Breast epithelium (tissue), 4 donors: ENCODE measurements at regions not wholly inside any gene's neighbourhood (a gene's known extent, or its start where the extent isn't known, plus 50 kb on each side); places are given as distances from the start of the nearest gene placed in this dataset.

Source experiments
- DNase-seq, 2 donors: peaks; one replicate each; pipeline ENCODE4 v3.0.0-alpha.2; 2019; ENCODE audit warnings: low spot score in 2 of 2
- H3K27ac ChIP-seq, 2 donors: fragments of 200-600 bp; sonication (generic) in 1 of 2; one replicate each; pipeline ENCODE4 v1.5.1; 2016 to 2019; ENCODE audit warnings: mild to moderate bottlenecking in 1 of 2
- H3K27me3 ChIP-seq, 2 donors: fragments of 200-600 bp; sonication (generic) in 1 of 2; one replicate each; pipeline versions ENCODE4 v1.5.1 to v1.6.0; 2017 to 2019; ENCODE audit warnings: control low read depth in 1 of 2, mild to moderate bottlenecking in 1 of 2
- H3K36me3 ChIP-seq: fragments of 200-600 bp; one replicate; pipeline ENCODE4 v1.5.1; 2019
- H3K4me1 ChIP-seq, 2 donors: fragments of 200-600 bp; sonication (generic); one replicate each; pipeline ENCODE4 v1.5.1; 2016 to 2019; ENCODE audit warnings: control low read depth in 1 of 2
- H3K4me3 ChIP-seq, 3 donors: fragments of 200-600 bp; sonication (generic); 1 replicate in 2 of 3; 2 replicates in 1 of 3; pipeline ENCODE4 v1.5.1; 2016 to 2019; ENCODE audit warnings: mild to moderate bottlenecking in 3 of 3, moderate library complexity in 2 of 3
- H3K9me3 ChIP-seq, 2 donors: fragments of 200-600 bp; sonication (generic) in 1 of 2; one replicate each; pipeline ENCODE4 v1.5.1; 2016 to 2019; ENCODE audit warnings: control low read depth in 1 of 2
- CTCF ChIP-seq, 3 donors: fragments of 450-650 bp; IDR thresholded peaks; one replicate each; pipeline ENCODE4 v1.5.1; 2016 to 2017; ENCODE audit warnings: antibody characterized with exemption in 3 of 3, mild to moderate bottlenecking in 3 of 3, moderate library complexity in 3 of 3
- POLR2A ChIP-seq: fragments of 450-650 bp; IDR thresholded peaks from one replicate; pipeline ENCODE4 v1.6.1; 2016; ENCODE audit warnings: antibody characterized with exemption, mild to moderate bottlenecking, moderate library complexity
- POLR2AphosphoS5 ChIP-seq, 3 donors: sonication (generic); formaldehyde crosslinking; IDR thresholded peaks; one replicate each; pipeline ENCODE4 v1.6.1; 2017; ENCODE audit warnings: antibody characterized with exemption in 3 of 3
- intact Hi-C: fragments of 100-400 bp; cut with DNase I; formaldehyde crosslinking; loops from one replicate; pipeline ENCODE4 v1.15.1; 2023; ENCODE audit warnings: low total_unique reads

GRCh38 chr10:104563548-104563947 is 77.5 kb upstream of the SORCS3 start:
- no peak for DNase-seq
- H3K4me1 ChIP-seq, result no peaks in the 10 kb centered on the region
- no peaks in the 10 kb centered on the region for H3K36me3 ChIP-seq
- intact Hi-C loops, result no loop called here
- H3K27ac ChIP-seq, result no peak overlapping the region
- H3K27me3 ChIP-seq, result no peaks in the 10 kb centered on the region
- H3K4me3 ChIP-seq, result no peak overlapping the region
- TF ChIP-seq CTCF (IDR thresholded peaks at IDR 0.05) (no peak), POLR2AphosphoS5 (IDR thresholded peaks at IDR 0.05) (no peak), POLR2A (no peak)
- peaks cover 0 to 8% of the 10 kb centered on the region in 2 donors for H3K9me3 ChIP-seq

- H3K27me3 ChIP-seq, result peaks cover 0 to 5% of the 10 kb centered on the region in 2 donors
- H3K27ac ChIP-seq, result no peak overlapping the region
- no peak for DNase-seq
- no peak for TF ChIP-seq POLR2AphosphoS5 (IDR thresholded peaks at IDR 0.05)
- no peak for TF ChIP-seq POLR2A
- no peak for TF ChIP-seq CTCF (IDR thresholded peaks at IDR 0.05)
- no peaks in the 10 kb centered on the region for H3K4me1 ChIP-seq
- intact Hi-C loops, result no loop called here
- peaks cover 8 to 29% of the 10 kb centered on the region in 2 donors for H3K9me3 ChIP-seq
- H3K36me3 ChIP-seq, result no peaks in the 10 kb centered on the region
- no peak overlapping the region for H3K4me3 ChIP-seq
These were observed 66.7 kb upstream of the SORCS3 start for GRCh38 chr10:104574427-104574826.

GRCh38 chr10:104574838-104575237 is 66.3 kb upstream of the SORCS3 start:
- no peaks in the 10 kb centered on the region for H3K4me1 ChIP-seq
- DNase-seq, result no peak
- intact Hi-C loops, result no loop called here
- H3K9me3 ChIP-seq, result peaks cover 8 to 25% of the 10 kb centered on the region in 2 donors
- H3K36me3 ChIP-seq, result no peaks in the 10 kb centered on the region
- no peak for TF ChIP-seq POLR2A
- TF ChIP-seq CTCF (IDR thresholded peaks at IDR 0.05), result no peak
- TF ChIP-seq POLR2AphosphoS5 (IDR thresholded peaks at IDR 0.05), result no peak
- no peak overlapping the region for H3K27ac ChIP-seq
- no peak overlapping the region for H3K4me3 ChIP-seq
- peaks cover 0 to 5% of the 10 kb centered on the region in 2 donors for H3K27me3 ChIP-seq

- H3K27ac ChIP-seq, result no peak overlapping the region
- no peak overlapping the region for H3K4me3 ChIP-seq
- peaks cover 0 to 5% of the 10 kb centered on the region in 2 donors for H3K27me3 ChIP-seq
- intact Hi-C loops, result no loop called here
- DNase-seq, result no peak
- H3K4me1 ChIP-seq, result no peaks in the 10 kb centered on the region
- no peaks in the 10 kb centered on the region for H3K36me3 ChIP-seq
- no peak for TF ChIP-seq CTCF (IDR thresholded peaks at IDR 0.05)
- TF ChIP-seq POLR2A, result no peak
- no peak for TF ChIP-seq POLR2AphosphoS5 (IDR thresholded peaks at IDR 0.05)
- H3K9me3 ChIP-seq, result peaks cover 0 to 7% of the 10 kb centered on the region in 2 donors
These were observed 64.5 kb upstream of the SORCS3 start for GRCh38 chr10:104576611-104577010.

GRCh38 chr10:104577163-104577562 is 63.9 kb upstream of the SORCS3 start:
- Histone ChIP-seq H3K4me3 (no peak overlapping the region), H3K27me3 (peaks cover 0 to 5% of the 10 kb centered on the region in 2 donors), H3K9me3 (peaks cover 0 to 2% of the 10 kb centered on the region in 2 donors), H3K4me1 (no peaks in the 10 kb centered on the region), H3K36me3 (no peaks in the 10 kb centered on the region), H3K27ac (no peak overlapping the region)
- intact Hi-C loops, result no loop called here
- DNase-seq, result no peak
- TF ChIP-seq POLR2AphosphoS5 (IDR thresholded peaks at IDR 0.05), result no peak
